ENCODE measurements at regions not wholly inside any gene's neighbourhood (a gene's known extent, or its start where the extent isn't known, plus 50 kb on each side); places are given as distances from the start of the nearest gene placed in this dataset.

DNA sequence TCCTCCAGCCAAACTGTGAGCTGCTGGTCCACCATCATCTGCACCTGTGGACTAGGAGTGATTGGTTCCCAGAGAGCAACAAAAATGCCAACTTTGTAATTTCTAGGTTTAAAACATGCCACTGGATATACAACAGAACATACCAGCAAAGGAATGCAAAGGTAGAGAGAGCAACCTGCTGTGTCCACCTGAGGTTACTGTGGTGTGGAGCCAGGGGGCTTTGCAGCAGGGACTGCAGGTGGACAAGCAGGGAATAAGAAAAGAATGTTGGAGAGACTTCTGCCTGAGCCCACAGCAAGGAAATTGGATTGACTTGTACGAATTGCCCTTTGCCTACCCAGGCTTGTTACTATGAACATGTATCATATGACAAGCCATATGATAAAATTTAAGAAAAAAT lies 345.2 kb upstream of the SPHKAP start:
- no peak for TF ChIP-seq POLR2A (IDR thresholded peaks at IDR 0.05; ENCODE audit: low read length)
- no peak for TF ChIP-seq GATA1 (IDR thresholded peaks at IDR 0.05; ENCODE audit: low read depth, low read length)
